Prostate gland (tissue), 2 donors: ENCODE measurements at regions not wholly inside any gene's neighbourhood (a gene's known extent, or its start where the extent isn't known, plus 50 kb on each side); places are given as distances from the start of the nearest gene placed in this dataset.

Experiments used
- DNase-seq: peaks from one replicate; pipeline ENCODE4 v3.0.0-alpha.2; 2019; ENCODE audit warnings: low spot score
- H3K27ac ChIP-seq, 2 donors: fragments of 200-600 bp; sonication (generic); 2 replicates each; pipeline ENCODE4 v1.5.1; 2017 to 2019
- H3K27me3 ChIP-seq: fragments of 200-600 bp; sonication (generic); replicated peaks from 2 replicates; pipeline ENCODE4 v1.5.1; 2019; ENCODE audit not compliant: insufficient read depth
- H3K36me3 ChIP-seq, 2 donors: fragments of 200-600 bp; sonication (generic); 1 replicate in 1 of 2; 2 replicates in 1 of 2; pipeline versions ENCODE4 v1.5.1 to v1.8.1; 2017 to 2019
- H3K4me1 ChIP-seq: fragments of 200-600 bp; sonication (generic); replicated peaks from 2 replicates; pipeline ENCODE4 v1.5.1; 2019
- H3K4me3 ChIP-seq, 2 donors: fragments of 200-600 bp; sonication (generic); 2 replicates each; pipeline ENCODE4 v1.5.1; 2017 to 2019
- H3K9me3 ChIP-seq: fragments of 200-600 bp; sonication (generic); 2 replicates; pipeline ENCODE4 v1.5.1; 2017
- POLR2A ChIP-seq: fragments of 450-650 bp; IDR thresholded peaks from one replicate; pipeline ENCODE4 v1.6.1; 2016; ENCODE audit warnings: antibody characterized with exemption, mild to moderate bottlenecking
- POLR2AphosphoS5 ChIP-seq: sonication (generic); formaldehyde crosslinking; IDR thresholded peaks from one replicate; pipeline ENCODE4 v1.6.1; 2017; ENCODE audit warnings: antibody characterized with exemption
- WGBS: methylation state at CpG from one replicate; pipeline ENCODE4 v1.1.5; 2018; 5-methylcytosine and 5-hydroxymethylcytosine counted together
- intact Hi-C: fragments of 100-400 bp; cut with DNase I; formaldehyde crosslinking; loops from one replicate; pipeline ENCODE4 v1.14.2; 2022
- TF ChIP-seq, protein P1 (sequence below), 4 experiments: fragments of 200-600 bp in 2 of 4; fragments of 450-650 bp in 2 of 4; sonication (generic) in 2 of 4; IDR thresholded peaks; 1 replicate in 3 of 4; 2 replicates in 1 of 4; pipeline ENCODE4 v1.5.1; 2016 to 2019; ENCODE audit warnings: antibody characterized with exemption in 4 of 4, mild to moderate bottlenecking in 2 of 4, moderate library complexity in 2 of 4

DNA sequence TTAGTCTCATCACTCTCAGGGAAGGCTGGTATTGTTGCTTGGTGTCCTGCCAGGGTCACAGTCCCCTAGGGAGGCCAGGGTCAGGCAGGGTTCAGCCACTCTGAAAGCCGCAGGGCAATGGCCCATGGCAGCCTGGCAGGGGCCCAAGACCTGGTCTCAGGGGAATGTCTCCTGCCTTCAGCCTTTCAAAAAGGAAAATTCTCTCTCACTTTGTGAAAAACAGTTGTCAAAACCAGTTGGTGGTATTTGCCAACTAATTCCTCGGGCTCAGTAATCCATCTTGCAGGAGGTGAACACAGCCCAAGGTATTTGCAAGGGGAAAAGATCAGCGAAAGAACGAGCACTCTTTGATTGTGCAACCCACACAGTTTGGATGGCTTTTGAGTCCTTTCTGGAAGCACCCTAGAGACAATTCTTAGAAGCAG, 101.5 kb downstream of the JCAD start:
- Histone ChIP-seq H3K4me1 (no peaks in the 10 kb centered on the region), H3K9me3 (no peaks in the 10 kb centered on the region), H3K4me3 (no peak overlapping the region), H3K27me3 (no peaks in the 10 kb centered on the region), H3K27ac (peak overlapping the region in 1 of 2 donors; percentile 49), H3K36me3 (no peaks in the 10 kb centered on the region)
- intact Hi-C loops: no loop called here
- TF ChIP-seq POLR2A: no peak
- peak; percentile 53 for TF ChIP-seq POLR2AphosphoS5
- WGBS: 25% methylated on average over 4 of the region's 4 CpGs
- peak; percentile 26 for DNase-seq

DNA sequence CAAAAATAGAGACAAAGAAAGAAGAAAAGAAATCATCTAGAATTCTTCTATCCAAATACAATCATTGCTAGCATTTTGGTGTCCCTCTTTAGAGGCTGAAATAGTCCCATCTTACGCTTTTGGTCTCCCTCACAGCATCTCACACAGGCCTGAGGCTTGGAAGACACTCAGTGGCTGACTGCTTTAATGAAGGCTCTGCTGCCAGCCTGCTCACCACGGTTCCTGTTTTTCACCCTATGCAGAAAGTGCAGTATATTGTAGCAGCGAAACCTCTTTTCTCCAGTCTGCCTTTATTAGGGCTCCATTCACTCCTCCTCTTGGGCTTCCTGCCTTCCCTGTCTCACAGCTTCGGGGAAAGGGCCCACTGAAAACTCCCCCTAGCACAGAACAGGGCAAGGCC, 102.2 kb downstream of the JCAD start:
- Histone ChIP-seq H3K4me3 (no peak overlapping the region), H3K4me1 (no peaks in the 10 kb centered on the region), H3K36me3 (no peaks in the 10 kb centered on the region), H3K27ac (peak overlapping the region in 1 of 2 donors; percentile 49), H3K9me3 (no peaks in the 10 kb centered on the region), H3K27me3 (no peaks in the 10 kb centered on the region)
- TF ChIP-seq, protein P1, sequence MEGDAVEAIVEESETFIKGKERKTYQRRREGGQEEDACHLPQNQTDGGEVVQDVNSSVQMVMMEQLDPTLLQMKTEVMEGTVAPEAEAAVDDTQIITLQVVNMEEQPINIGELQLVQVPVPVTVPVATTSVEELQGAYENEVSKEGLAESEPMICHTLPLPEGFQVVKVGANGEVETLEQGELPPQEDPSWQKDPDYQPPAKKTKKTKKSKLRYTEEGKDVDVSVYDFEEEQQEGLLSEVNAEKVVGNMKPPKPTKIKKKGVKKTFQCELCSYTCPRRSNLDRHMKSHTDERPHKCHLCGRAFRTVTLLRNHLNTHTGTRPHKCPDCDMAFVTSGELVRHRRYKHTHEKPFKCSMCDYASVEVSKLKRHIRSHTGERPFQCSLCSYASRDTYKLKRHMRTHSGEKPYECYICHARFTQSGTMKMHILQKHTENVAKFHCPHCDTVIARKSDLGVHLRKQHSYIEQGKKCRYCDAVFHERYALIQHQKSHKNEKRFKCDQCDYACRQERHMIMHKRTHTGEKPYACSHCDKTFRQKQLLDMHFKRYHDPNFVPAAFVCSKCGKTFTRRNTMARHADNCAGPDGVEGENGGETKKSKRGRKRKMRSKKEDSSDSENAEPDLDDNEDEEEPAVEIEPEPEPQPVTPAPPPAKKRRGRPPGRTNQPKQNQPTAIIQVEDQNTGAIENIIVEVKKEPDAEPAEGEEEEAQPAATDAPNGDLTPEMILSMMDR (IDR thresholded peaks at IDR 0.05): no peak
- no peak for TF ChIP-seq POLR2A
- no peak for TF ChIP-seq POLR2AphosphoS5
- DNase-seq: no peak
- 67% methylated on average over 4 of the region's 4 CpGs for WGBS
- intact Hi-C loops: no loop called here

DNA sequence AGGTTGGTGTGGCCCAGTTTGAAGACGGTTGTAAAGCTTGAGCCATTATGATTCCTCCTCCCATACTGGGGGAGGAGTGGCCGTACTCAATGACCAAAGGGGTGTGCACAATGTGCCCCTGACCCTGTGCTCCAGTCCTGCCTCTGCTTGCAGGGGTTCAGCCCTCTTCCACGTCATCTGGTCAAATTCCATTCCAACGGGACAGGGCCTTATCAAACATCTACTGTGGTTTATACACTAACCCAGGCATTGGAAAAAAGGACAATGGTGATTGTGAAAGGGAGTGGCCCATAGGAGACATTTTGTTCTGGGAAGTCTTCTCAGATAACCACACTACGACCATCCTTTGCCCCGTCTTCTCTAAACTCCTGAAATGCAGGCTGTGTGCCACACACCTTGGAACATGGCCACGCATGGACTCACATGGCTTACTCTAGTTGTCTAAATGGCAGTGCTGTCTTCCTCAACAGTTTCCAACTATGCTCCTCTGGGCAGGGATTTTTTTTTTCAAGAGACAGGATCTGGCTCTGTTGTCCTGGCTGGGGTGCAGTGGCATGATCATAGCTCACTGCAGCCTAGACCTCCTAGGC, 103.0 kb downstream of the JCAD start:
- WGBS: 86% methylated on average over 7 of the region's 7 CpGs
- Histone ChIP-seq H3K36me3 (no peaks in the 10 kb centered on the region), H3K27ac (no peak overlapping the region), H3K27me3 (no peaks in the 10 kb centered on the region), H3K4me1 (no peaks in the 10 kb centered on the region), H3K4me3 (no peak overlapping the region), H3K9me3 (no peaks in the 10 kb centered on the region)
- TF ChIP-seq POLR2A (no peak), POLR2AphosphoS5 (no peak)
- TF ChIP-seq, protein P1 (IDR thresholded peaks at IDR 0.05): no peak
- no peak for DNase-seq
- intact Hi-C loops: no loop called here

DNA sequence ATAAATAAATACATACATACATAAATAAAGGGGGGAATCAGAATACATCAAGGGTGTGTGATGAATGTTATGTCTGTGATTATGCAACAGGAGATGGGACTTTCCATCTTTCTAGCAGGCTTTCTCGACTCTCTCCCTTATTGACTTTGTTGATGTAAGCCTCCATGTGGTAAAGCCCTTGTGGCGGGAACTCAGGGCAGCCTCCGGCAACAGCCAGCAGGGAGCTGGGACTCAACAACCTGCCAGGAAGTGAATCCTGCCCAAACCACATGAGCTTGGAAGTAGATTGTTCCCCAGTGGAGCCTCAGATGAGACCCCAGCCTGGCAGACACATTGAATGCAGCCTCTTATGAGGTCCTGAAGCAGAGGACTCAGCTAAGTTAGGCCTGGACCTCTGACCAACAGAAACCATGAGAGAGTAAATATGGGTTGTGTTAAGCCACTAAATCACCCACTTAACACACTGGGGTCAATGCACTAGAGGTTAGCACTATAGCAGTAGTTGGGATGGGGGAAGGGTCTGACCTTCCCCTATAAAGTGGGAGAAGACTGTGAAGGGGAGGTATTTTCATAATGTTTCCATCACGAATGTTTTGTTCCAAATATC, 104.0 kb downstream of the JCAD start:
- TF ChIP-seq POLR2A (no peak), POLR2AphosphoS5 (no peak)
- TF ChIP-seq, protein P1 (IDR thresholded peaks at IDR 0.05): no peak
- WGBS: 74% methylated on average over 4 of the region's 4 CpGs
- H3K27ac ChIP-seq: no peak overlapping the region

DNA sequence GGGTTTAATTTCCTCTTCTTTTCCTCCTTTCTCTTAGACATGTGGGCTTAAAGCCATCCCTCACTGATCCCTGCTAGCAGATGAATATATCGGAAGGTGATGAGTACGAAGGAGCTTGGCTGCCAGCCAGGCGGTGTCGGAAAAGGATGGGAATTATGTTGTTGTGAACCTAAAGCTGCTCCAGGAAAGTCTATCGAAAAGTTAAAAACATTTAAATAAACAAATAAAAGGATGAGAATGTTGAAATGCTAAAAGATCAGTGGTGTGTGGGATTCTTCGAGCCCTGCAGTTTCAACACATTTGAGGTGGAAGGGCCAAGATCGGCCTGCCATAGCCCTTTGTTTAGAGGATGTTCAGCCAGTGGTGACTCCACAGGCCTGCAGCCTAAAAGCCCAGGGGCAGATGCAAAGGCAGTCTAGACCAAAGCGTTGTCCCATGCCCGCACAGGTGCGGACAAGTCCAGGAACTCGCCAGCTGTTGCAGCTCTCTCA, 107.9 kb downstream of the JCAD start:
- no peaks in the 10 kb centered on the region for H3K9me3 ChIP-seq
- peak overlapping the region in 1 of 2 donors; percentile 32 for H3K27ac ChIP-seq
- no peaks in the 10 kb centered on the region for H3K27me3 ChIP-seq
- H3K4me1 ChIP-seq: no peaks in the 10 kb centered on the region
- no peak overlapping the region for H3K4me3 ChIP-seq
- 41% methylated on average over 11 of the region's 11 CpGs for WGBS
- peak; percentile 66 for DNase-seq
- TF ChIP-seq POLR2AphosphoS5: peak; percentile 50
- TF ChIP-seq POLR2A: no peak
- TF ChIP-seq, protein P1 (IDR thresholded peaks at IDR 0.05): no peak
- intact Hi-C loops: no loop called here
- H3K36me3 ChIP-seq: no peaks in the 10 kb centered on the region

More for the DNA sequence above, 104.0 kb downstream of the JCAD start:
- intact Hi-C loops: no loop called here
- Histone ChIP-seq H3K36me3 (no peaks in the 10 kb centered on the region), H3K4me3 (no peak overlapping the region), H3K9me3 (no peaks in the 10 kb centered on the region), H3K4me1 (no peaks in the 10 kb centered on the region), H3K27me3 (no peaks in the 10 kb centered on the region)
- DNase-seq: no peak
